Stimulated activated CD4-positive, alpha-beta T cell treated with anti-CD3 and anti-CD28 coated beads, Interleukin-4, amount 100 ng/mL, for 48 hours (primary cell): ENCODE measurements at regions not wholly inside any gene's neighbourhood (a gene's known extent, or its start where the extent isn't known, plus 50 kb on each side); places are given as distances from the start of the nearest gene placed in this dataset.
"Not testable (repeated sequence)": the region's sequence is repeated elsewhere in the genome, so short reads cannot be mapped to it uniquely, and the experiment has no call there.

Experiments used
- DNase-seq, 2 donors: peaks; one replicate each; pipeline ENCODE4 v3.0.0-alpha.2; 2020; ENCODE audit warnings: low read depth in 2 of 2

GRCh38 chr11:82536706-82537105 lies 197.0 kb downstream of the FAM181B start:
- DNase-seq = no peak

GRCh38 chr11:82533628-82534327 lies 199.9 kb downstream of the FAM181B start:
- no peak for DNase-seq

GRCh38 chr11:82529936-82530335 lies 203.7 kb downstream of the FAM181B start:
- no peak for DNase-seq

GRCh38 chr11:82527081-82527584 lies 206.5 kb downstream of the FAM181B start:
- no peak for DNase-seq

- DNase-seq = no peak
Measured at GRCh38 chr11:82523141-82523540, 210.5 kb downstream of the FAM181B start.

GRCh38 chr11:82521427-82521826 lies 212.2 kb downstream of the FAM181B start:
- no peak for DNase-seq

GRCh38 chr11:82507288-82507687 lies 226.4 kb downstream of the FAM181B start:
- DNase-seq = no peak

- no peak for DNase-seq
Measured at GRCh38 chr11:82505379-82505778, 228.3 kb downstream of the FAM181B start.

GRCh38 chr11:82501174-82501573 lies 232.5 kb downstream of the FAM181B start:
- not testable (repeated sequence) for DNase-seq

GRCh38 chr11:82494988-82495432 lies 238.7 kb downstream of the FAM181B start:
- DNase-seq = no peak

GRCh38 chr11:82474876-82475275 lies 258.8 kb downstream of the FAM181B start:
- no peak for DNase-seq

- DNase-seq = no peak
Measured at GRCh38 chr11:82465481-82465880, 268.2 kb downstream of the FAM181B start.

GRCh38 chr11:82462608-82463242 lies 270.9 kb downstream of the FAM181B start:
- DNase-seq = no peak

- no peak for DNase-seq
Measured at GRCh38 chr11:82458761-82459160, 274.9 kb downstream of the FAM181B start.

GRCh38 chr11:82458147-82458546 lies 275.5 kb downstream of the FAM181B start:
- DNase-seq = no peak

- no peak for DNase-seq
Measured at GRCh38 chr11:82450996-82451395, 282.7 kb downstream of the FAM181B start.

GRCh38 chr11:82406611-82407010 lies 327.1 kb downstream of the FAM181B start:
- no peak for DNase-seq

- DNase-seq = no peak
Measured at GRCh38 chr11:82405421-82405820, 328.2 kb downstream of the FAM181B start.

GRCh38 chr11:82404981-82405380 lies 328.7 kb downstream of the FAM181B start:
- DNase-seq = no peak

GRCh38 chr11:82403640-82404305 lies 329.9 kb downstream of the FAM181B start:
- DNase-seq = no peak

GRCh38 chr11:82398300-82398815 lies 335.3 kb downstream of the FAM181B start:
- no peak for DNase-seq

- not testable (repeated sequence) for DNase-seq
Measured at GRCh38 chr11:82396639-82397038, 337.0 kb downstream of the FAM181B start.
